ENCODE measurements at regions not wholly inside any gene's neighbourhood (a gene's known extent, or its start where the extent isn't known, plus 50 kb on each side); places are given as distances from the start of the nearest gene placed in this dataset.

GRCh38 chr14:97367278-97367677, 570.1 kb downstream of the VRK1 start:
- TF ChIP-seq CTCF (IDR thresholded peaks at IDR 0.05) (no peak), POLR2A (IDR thresholded peaks at IDR 0.05) (no peak), EP300 (IDR thresholded peaks at IDR 0.05) (no peak), POLR2AphosphoS5 (IDR thresholded peaks at IDR 0.05) (no peak)
